GM18505 (cell line): ENCODE measurements at regions not wholly inside any gene's neighbourhood (a gene's known extent, or its start where the extent isn't known, plus 50 kb on each side); places are given as distances from the start of the nearest gene placed in this dataset.

Source experiments
- ATAC-seq: cut with Tn5 transposase; IDR thresholded peaks from one replicate; pipeline ENCODE4 v1.9.1; 2021; ENCODE audit not compliant: unreplicated experiment
- POLR2A ChIP-seq: IDR thresholded peaks from 4 replicates; pipeline ENCODE4 v1.6.1; 2011; ENCODE audit warnings: borderline replicate concordance; ENCODE audit not compliant: insufficient read depth, insufficient read length; ENCODE audit errors: extremely low read depth

- no peak for ATAC-seq
- TF ChIP-seq POLR2A, result no peak
Observed at GRCh38 chr4:141503260-141503659, 133.1 kb upstream of the IL15 start.

DNA sequence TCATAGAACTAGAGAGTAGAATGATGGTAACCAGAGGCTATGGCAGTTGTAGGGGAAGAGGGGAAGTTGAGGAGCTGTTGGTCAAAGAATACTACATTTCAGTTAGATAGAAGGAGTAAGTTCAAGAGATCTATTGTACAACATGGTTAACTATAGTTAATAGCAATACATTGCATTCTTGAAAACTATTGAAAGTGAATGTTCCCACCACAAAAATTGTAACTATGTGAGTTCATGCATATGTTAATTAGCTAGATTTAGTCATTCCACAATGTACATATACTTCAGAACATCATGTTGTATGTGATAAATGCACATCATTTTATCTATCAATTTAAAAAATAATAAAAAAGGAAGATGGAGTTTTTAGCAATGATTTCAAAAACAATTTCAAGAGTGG, 125.3 kb upstream of the IL15 start:
- no peak for TF ChIP-seq POLR2A
- ATAC-seq, result no peak

DNA sequence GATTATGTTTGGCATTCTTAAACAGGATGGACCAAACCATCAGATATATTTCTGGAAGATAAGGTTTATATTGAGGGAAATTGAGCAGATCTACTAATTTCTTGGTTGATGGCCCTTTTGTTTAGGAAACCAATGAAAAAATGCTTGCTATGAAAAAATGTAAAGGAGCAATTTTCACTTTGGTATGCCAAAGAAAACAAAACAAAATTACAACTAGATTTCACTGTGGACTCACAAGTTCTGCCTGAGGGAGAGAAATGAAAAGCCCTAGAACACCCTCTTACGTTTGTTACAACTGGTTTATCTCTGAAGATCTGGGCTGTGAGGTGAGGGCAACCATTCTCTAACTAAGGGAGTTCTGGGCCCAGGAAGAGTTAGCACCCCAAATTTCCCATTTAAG, 122.5 kb upstream of the IL15 start:
- no peak for TF ChIP-seq POLR2A
- no peak for ATAC-seq

DNA sequence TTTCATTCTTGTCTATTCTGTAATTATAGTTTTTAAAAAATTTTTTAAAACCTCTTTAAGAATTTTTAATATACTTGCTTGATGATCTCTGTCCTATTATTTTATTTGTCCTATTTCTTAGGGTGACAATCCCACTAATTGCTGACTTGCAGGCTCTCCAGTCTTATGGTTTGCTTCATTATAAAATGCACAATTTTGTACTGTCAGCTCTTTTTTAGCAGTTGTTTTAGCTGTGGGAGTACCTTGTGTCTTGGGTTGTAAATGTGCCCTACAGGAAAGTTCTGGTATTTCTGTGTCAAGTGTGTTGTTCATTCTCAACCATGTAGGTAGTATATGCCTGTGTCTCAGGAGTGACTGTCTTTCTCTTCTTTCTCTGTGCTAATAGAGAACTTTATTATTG, 118.2 kb upstream of the IL15 start:
- no peak for ATAC-seq
- no peak for TF ChIP-seq POLR2A

DNA sequence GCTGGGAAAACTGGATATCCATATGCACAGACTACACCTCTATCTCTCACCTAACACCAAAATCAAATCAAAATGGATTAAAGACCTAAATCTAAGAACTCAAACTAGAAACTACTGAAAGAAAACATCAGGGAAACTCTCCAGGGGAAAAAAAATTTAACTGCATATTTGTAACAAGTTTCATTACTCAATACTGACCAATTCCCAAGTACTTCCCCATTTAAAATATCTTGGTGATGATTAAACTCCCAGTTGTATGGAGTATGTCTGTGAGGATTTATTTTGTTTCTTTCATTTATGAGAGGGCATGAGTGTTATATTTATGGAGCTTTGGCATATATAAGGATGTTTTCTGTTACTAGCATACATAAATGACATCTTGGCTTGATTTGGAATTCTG, 112.3 kb upstream of the IL15 start:
- TF ChIP-seq POLR2A, result no peak
- ATAC-seq, result no peak

- ATAC-seq, result no peak
- TF ChIP-seq POLR2A, result no peak
Observed at GRCh38 chr4:141524841-141525240, 111.5 kb upstream of the IL15 start.

DNA sequence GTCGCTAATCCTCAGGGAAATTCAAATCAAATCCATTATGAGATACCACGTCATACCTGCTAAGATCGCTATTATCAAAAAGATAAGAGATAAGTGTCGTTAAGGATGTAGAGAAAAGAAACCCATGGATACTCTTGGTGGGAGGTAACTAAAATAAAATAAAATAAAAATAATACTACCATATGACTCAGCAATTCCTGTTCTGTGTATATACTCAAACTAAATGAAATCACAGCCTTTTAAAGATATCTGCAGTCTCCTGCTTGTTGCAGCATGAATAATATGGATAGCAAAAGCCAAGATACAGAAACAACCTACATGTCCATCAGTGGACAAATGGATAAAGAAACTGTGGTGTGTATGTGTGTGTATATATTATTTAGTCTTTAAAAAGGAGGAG, 105.8 kb upstream of the IL15 start:
- no peak for TF ChIP-seq POLR2A
- no peak for ATAC-seq

DNA sequence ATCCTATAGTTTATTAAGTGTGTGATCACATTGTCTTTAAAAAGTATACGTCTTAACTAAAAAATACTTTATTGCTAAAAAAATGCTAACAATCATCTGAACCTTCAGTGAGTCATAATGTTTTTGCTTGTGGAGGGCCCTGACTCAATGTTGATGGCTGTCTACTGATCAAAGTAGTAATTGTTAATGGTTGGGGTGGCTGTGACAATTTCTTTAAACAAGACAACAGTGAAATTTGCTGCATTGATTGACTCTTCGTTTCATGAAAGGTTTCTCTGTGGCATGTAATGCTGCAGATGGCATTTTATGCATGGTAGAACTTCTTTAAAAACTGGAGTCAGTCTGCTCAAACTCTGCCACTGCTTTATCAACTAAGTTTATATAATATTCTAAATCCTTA, 101.4 kb upstream of the IL15 start:
- ATAC-seq, result no peak
- no peak for TF ChIP-seq POLR2A

- TF ChIP-seq POLR2A, result no peak
- ATAC-seq, result no peak
Observed at GRCh38 chr4:141538001-141538400, 98.4 kb upstream of the IL15 start.

DNA sequence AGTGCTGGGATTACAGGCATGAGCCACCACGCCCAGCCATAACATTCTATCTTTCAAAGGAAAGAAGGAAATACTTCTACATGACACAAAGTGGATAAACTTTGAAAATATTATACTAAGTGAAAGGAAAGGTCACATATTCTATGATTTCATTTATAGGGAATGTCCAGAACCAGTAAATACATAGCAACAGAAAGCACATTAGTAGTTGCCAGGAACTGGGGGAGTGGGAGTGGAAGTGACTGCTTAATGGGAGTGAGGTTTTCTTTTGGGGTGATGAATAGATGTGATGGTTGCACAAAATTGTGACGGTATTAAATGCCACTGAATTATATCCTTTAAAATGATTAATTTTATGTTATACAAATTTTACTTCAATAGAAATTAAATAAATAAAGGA, 95.7 kb upstream of the IL15 start:
- TF ChIP-seq POLR2A, result no peak
- no peak for ATAC-seq

GRCh38 chr4:141541851-141542250, 94.5 kb upstream of the IL15 start:
- no peak for ATAC-seq

DNA sequence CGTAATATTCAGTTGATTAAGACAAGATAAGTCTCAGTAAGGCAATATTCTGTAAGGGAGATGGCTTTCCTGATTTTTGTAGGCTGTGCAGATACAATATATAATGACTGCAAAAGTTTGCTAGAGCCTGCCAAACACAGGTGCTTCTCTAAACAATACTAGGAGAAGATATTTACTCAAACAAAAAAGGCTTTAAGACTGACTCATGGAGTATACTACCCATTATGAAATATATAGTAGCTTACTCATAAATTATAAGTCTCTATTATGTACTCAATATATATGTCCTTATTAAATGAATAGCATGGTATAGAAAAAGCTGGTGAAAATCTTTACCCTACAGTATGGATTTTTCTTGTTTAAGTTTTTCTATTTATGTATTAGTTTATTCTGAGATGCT, 93.2 kb upstream of the IL15 start:
- TF ChIP-seq POLR2A, result no peak
- ATAC-seq, result no peak

More at GRCh38 chr4:141541851-141542250, 94.5 kb upstream of the IL15 start:
- no peak for TF ChIP-seq POLR2A

GRCh38 chr4:141543706-141544105, 92.7 kb upstream of the IL15 start:
- no peak for TF ChIP-seq POLR2A
- ATAC-seq, result no peak

GRCh38 chr4:141548791-141549190, 87.6 kb upstream of the IL15 start:
- no peak for TF ChIP-seq POLR2A
- no peak for ATAC-seq

- no peak for TF ChIP-seq POLR2A
- peak; percentile 71 for ATAC-seq
Observed at GRCh38 chr4:141560056-141560455, 76.3 kb upstream of the IL15 start.
